Right atrium auricular region (tissue), 2 donors: ENCODE measurements at regions not wholly inside any gene's neighbourhood (a gene's known extent, or its start where the extent isn't known, plus 50 kb on each side); places are given as distances from the start of the nearest gene placed in this dataset.

ENCODE experiments used
- DNase-seq: peaks from one replicate; pipeline ENCODE4 v3.0.0-alpha.2; 2019; ENCODE audit warnings: low spot score
- H3K27ac ChIP-seq, 2 donors: fragments of 200-600 bp; sonication (generic); 1 replicate in 1 of 2; 2 replicates in 1 of 2; pipeline ENCODE4 v1.5.1; 2016 to 2019
- H3K27me3 ChIP-seq, 2 donors: fragments of 200-600 bp; sonication (generic); one replicate each; pipeline versions ENCODE4 v1.5.1 to v1.6.0; 2017 to 2019
- H3K36me3 ChIP-seq: fragments of 200-600 bp; sonication (generic); one replicate; pipeline ENCODE4 v1.5.1; 2016
- H3K4me1 ChIP-seq, 2 donors: fragments of 200-600 bp; sonication (generic); one replicate each; pipeline versions ENCODE4 v1.5.1 to v1.6.0; 2017 to 2019
- H3K4me3 ChIP-seq, 2 donors: fragments of 200-600 bp; sonication (generic); 1 replicate in 1 of 2; 2 replicates in 1 of 2; pipeline ENCODE4 v1.5.1; 2017 to 2019; ENCODE audit warnings: mild to moderate bottlenecking in 1 of 2, moderate library complexity in 1 of 2
- H3K9me3 ChIP-seq, 2 donors: fragments of 200-600 bp; sonication (generic); one replicate each; pipeline ENCODE4 v1.5.1; 2019
- TF ChIP-seq, protein P1 (sequence below), 2 donors: fragments of 200-600 bp; sonication (generic); IDR thresholded peaks; one replicate each; pipeline ENCODE4 v1.5.1; 2019; ENCODE audit warnings: antibody characterized with exemption in 2 of 2

- Histone ChIP-seq H3K27ac (no peak overlapping the region), H3K36me3 (no peaks in the 10 kb centered on the region), H3K9me3 (no peaks in the 10 kb centered on the region), H3K4me1 (no peaks in the 10 kb centered on the region), H3K4me3 (no peak overlapping the region), H3K27me3 (no peaks in the 10 kb centered on the region)
- peak; percentile 42 for DNase-seq
- TF ChIP-seq, protein P1, sequence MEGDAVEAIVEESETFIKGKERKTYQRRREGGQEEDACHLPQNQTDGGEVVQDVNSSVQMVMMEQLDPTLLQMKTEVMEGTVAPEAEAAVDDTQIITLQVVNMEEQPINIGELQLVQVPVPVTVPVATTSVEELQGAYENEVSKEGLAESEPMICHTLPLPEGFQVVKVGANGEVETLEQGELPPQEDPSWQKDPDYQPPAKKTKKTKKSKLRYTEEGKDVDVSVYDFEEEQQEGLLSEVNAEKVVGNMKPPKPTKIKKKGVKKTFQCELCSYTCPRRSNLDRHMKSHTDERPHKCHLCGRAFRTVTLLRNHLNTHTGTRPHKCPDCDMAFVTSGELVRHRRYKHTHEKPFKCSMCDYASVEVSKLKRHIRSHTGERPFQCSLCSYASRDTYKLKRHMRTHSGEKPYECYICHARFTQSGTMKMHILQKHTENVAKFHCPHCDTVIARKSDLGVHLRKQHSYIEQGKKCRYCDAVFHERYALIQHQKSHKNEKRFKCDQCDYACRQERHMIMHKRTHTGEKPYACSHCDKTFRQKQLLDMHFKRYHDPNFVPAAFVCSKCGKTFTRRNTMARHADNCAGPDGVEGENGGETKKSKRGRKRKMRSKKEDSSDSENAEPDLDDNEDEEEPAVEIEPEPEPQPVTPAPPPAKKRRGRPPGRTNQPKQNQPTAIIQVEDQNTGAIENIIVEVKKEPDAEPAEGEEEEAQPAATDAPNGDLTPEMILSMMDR (IDR thresholded peaks at IDR 0.05), result no peak
Measured at GRCh38 chr7:155948845-155949244, 136.6 kb upstream of the SHH start.

- H3K4me1 ChIP-seq, result no peaks in the 10 kb centered on the region
- no peaks in the 10 kb centered on the region for H3K36me3 ChIP-seq
- H3K27ac ChIP-seq, result no peak overlapping the region
- no peaks in the 10 kb centered on the region for H3K9me3 ChIP-seq
- H3K4me3 ChIP-seq, result no peak overlapping the region
- TF ChIP-seq, protein P1 (IDR thresholded peaks at IDR 0.05), result no peak
- no peaks in the 10 kb centered on the region for H3K27me3 ChIP-seq
- peak; percentile 36 for DNase-seq
Measured at GRCh38 chr7:155948423-155948822, 136.2 kb upstream of the SHH start.

DNA sequence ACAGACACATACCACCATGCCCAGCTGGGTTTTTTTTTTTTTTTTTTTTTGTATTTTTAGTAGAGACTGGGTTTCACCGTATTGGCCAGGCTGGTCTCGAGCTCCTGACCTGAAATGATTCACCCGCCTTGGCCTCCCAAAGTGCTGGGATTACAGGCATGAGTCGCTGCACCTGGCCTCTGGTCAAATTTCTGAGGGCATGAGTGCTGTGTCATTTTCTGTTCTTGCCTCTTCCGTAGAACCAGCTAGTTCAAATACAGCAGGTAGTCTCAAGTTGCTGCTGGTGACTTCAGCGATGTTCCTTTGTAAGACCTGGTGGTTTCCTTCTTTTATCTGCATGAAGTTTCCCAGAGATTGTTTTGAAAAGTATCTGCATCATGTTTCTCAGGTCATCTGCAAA lies 134.8 kb upstream of the SHH start:
- Histone ChIP-seq H3K27ac (no peak overlapping the region), H3K27me3 (no peaks in the 10 kb centered on the region), H3K9me3 (no peaks in the 10 kb centered on the region), H3K4me3 (no peak overlapping the region), H3K4me1 (no peaks in the 10 kb centered on the region), H3K36me3 (no peaks in the 10 kb centered on the region)
- TF ChIP-seq, protein P1 (IDR thresholded peaks at IDR 0.05), result no peak
- no peak for DNase-seq

DNA sequence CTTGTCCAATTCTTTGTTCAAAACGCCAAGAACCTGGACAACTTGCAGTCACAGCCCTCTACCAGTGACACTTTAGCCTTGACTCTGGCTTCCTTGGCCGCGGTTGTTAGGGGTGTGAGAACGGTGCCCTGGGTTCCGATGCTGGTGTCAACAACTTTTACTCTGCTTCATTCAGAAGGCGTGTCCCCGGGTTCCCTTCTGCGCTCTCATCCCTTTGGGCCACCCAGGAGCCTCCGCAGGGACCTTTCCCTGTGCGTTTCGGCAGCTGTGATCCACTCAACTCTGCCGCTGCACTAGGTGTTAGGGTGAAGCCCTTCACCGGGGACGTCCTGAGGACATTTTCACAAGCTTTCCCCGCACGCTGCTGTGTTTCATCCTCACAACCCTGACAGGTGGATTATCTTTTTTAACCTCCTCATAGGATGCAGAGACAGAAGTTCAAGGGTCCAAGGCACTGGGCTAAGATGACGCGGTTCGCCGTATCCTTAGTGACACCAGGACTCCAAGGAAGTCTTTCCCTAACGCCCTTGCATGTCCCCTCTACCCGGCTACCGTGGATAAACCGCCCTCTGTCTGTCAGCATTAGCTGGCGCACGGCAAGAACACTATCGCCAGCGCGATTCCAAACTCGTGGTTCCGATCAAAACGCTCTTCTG lies 133.5 kb upstream of the SHH start:
- Histone ChIP-seq H3K36me3 (no peaks in the 10 kb centered on the region), H3K9me3 (no peaks in the 10 kb centered on the region), H3K4me3 (no peak overlapping the region), H3K4me1 (no peaks in the 10 kb centered on the region), H3K27ac (no peak overlapping the region), H3K27me3 (no peaks in the 10 kb centered on the region)
- DNase-seq, result no peak
- TF ChIP-seq, protein P1 (IDR thresholded peaks at IDR 0.05), result no peak

DNA sequence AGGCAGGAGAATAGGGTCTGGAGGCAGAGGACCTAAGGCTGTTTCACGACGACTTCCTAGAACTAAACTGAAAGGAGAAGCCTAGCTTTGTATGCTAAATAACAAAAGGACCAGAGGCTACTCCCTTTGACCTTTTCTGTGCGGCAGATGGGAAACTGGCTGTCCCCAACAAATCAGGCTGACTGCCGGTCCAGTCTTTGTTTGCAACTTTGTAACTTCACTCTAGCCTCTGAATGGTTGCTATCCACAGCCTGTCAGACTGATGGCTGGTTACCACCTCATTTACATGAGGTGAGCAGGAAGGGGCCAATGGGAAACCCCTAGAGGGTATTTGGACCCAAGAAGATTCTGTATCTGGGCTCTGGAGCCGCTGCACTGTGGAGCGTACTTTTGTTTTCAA lies 132.6 kb upstream of the SHH start:
- H3K4me1 ChIP-seq, result no peaks in the 10 kb centered on the region
- no peak overlapping the region for H3K27ac ChIP-seq
- H3K9me3 ChIP-seq, result no peaks in the 10 kb centered on the region
- no peaks in the 10 kb centered on the region for H3K27me3 ChIP-seq
- TF ChIP-seq, protein P1 (IDR thresholded peaks at IDR 0.05), result no peak
- no peak for DNase-seq
- H3K4me3 ChIP-seq, result no peak overlapping the region
- H3K36me3 ChIP-seq, result no peaks in the 10 kb centered on the region
